Lower leg skin (tissue), 4 donors: ENCODE measurements at regions not wholly inside any gene's neighbourhood (a gene's known extent, or its start where the extent isn't known, plus 50 kb on each side); places are given as distances from the start of the nearest gene placed in this dataset.

Source experiments
- DNase-seq, 2 donors: peaks; one replicate each; pipeline ENCODE4 v3.0.0-alpha.2; 2019; ENCODE audit warnings: low spot score in 2 of 2
- H3K4me3 ChIP-seq: fragments of 200-600 bp; sonication (generic); 2 replicates; pipeline ENCODE4 v1.5.1; 2017; ENCODE audit warnings: mild to moderate bottlenecking, low read depth; ENCODE audit not compliant: poor library complexity, severe bottlenecking
- CTCF ChIP-seq, 3 donors: fragments of 450-650 bp; IDR thresholded peaks; one replicate each; pipeline ENCODE4 v1.5.1; 2016; ENCODE audit warnings: antibody characterized with exemption in 3 of 3, mild to moderate bottlenecking in 3 of 3, moderate library complexity in 2 of 3
- POLR2A ChIP-seq, 2 donors: fragments of 450-650 bp; IDR thresholded peaks; one replicate each; pipeline ENCODE4 v1.6.1; 2016 to 2017; ENCODE audit warnings: antibody characterized with exemption in 2 of 2, mild to moderate bottlenecking in 1 of 2, moderate library complexity in 1 of 2
- WGBS, 2 donors: methylation state at CpG; one replicate each; pipeline ENCODE4 v1.1.5; 2018; 5-methylcytosine and 5-hydroxymethylcytosine counted together
- intact Hi-C: fragments of 100-400 bp; cut with DNase I; formaldehyde crosslinking; loops from one replicate; pipeline ENCODE4 v1.15.0; 2023; ENCODE audit warnings: low total_unique reads

GRCh38 chr13:33373624-33374023 lies 88.1 kb upstream of the STARD13 start:
- H3K4me3 ChIP-seq = no peak overlapping the region
- TF ChIP-seq CTCF (IDR thresholded peaks at IDR 0.05) (no peak), POLR2A (IDR thresholded peaks at IDR 0.05) (no peak)
- no peak for DNase-seq
- intact Hi-C loops = no loop called here

GRCh38 chr13:33375421-33375820 lies 89.9 kb upstream of the STARD13 start:
- WGBS, 2 donors = 81 to 83% methylated on average over 1 of the region's 1 CpG
- no peak for DNase-seq
- no peak overlapping the region for H3K4me3 ChIP-seq
- intact Hi-C loops = no loop called here
- TF ChIP-seq CTCF (IDR thresholded peaks at IDR 0.05) (no peak), POLR2A (IDR thresholded peaks at IDR 0.05) (no peak)

- DNase-seq = no peak
- intact Hi-C loops = no loop called here
- 92 to 96% methylated on average over 1 of the region's 1 CpG for WGBS, 2 donors
- no peak overlapping the region for H3K4me3 ChIP-seq
- TF ChIP-seq POLR2A (IDR thresholded peaks at IDR 0.05) (no peak), CTCF (IDR thresholded peaks at IDR 0.05) (no peak)
These were observed 90.7 kb upstream of the STARD13 start for GRCh38 chr13:33376212-33376611.

GRCh38 chr13:33377411-33377810 lies 91.9 kb upstream of the STARD13 start:
- 91 to 95% methylated on average over 4 of the region's 4 CpGs for WGBS, 2 donors
- intact Hi-C loops = no loop called here

GRCh38 chr13:33377825-33378224 lies 92.3 kb upstream of the STARD13 start:
- no peak for DNase-seq
- H3K4me3 ChIP-seq = no peak overlapping the region
- intact Hi-C loops = no loop called here
- TF ChIP-seq CTCF (IDR thresholded peaks at IDR 0.05) = no peak
- no peak for TF ChIP-seq POLR2A (IDR thresholded peaks at IDR 0.05)

More at GRCh38 chr13:33377411-33377810, 91.9 kb upstream of the STARD13 start:
- no peak for DNase-seq
- no peak overlapping the region for H3K4me3 ChIP-seq
- TF ChIP-seq POLR2A (IDR thresholded peaks at IDR 0.05) (no peak), CTCF (IDR thresholded peaks at IDR 0.05) (no peak)

GRCh38 chr13:33379608-33380007 lies 94.1 kb upstream of the STARD13 start:
- no peak for DNase-seq
- no peak overlapping the region for H3K4me3 ChIP-seq
- no peak for TF ChIP-seq POLR2A (IDR thresholded peaks at IDR 0.05)
- TF ChIP-seq CTCF (IDR thresholded peaks at IDR 0.05) = no peak
- intact Hi-C loops = no loop called here
